Transverse colon (tissue), 4 donors: ENCODE measurements at regions not wholly inside any gene's neighbourhood (a gene's known extent, or its start where the extent isn't known, plus 50 kb on each side); places are given as distances from the start of the nearest gene placed in this dataset.

ENCODE experiments used
- EP300 ChIP-seq: sonication (generic); formaldehyde crosslinking; IDR thresholded peaks from one replicate; pipeline ENCODE4 v1.6.1; 2017; ENCODE audit warnings: antibody characterized with exemption, low read depth
- POLR2A ChIP-seq: fragments of 450-650 bp; IDR thresholded peaks from one replicate; pipeline ENCODE4 v1.6.1; 2016; ENCODE audit warnings: antibody characterized with exemption, mild to moderate bottlenecking, moderate library complexity
- POLR2AphosphoS5 ChIP-seq, 3 donors: sonication (generic); formaldehyde crosslinking; IDR thresholded peaks; one replicate each; pipeline ENCODE4 v1.6.1; 2016; ENCODE audit warnings: antibody characterized with exemption in 3 of 3
- TF ChIP-seq, protein P1 (sequence below), 5 experiments: fragments of 200-600 bp in 3 of 5; fragments of 450-650 bp in 2 of 5; sonication (generic) in 3 of 5; IDR thresholded peaks; 1 replicate in 2 of 5; 2 replicates in 3 of 5; pipeline ENCODE4 v1.5.1; 2016 to 2017; ENCODE audit warnings: antibody characterized with exemption in 5 of 5, inconsistent platforms in 3 of 5, mild to moderate bottlenecking in 2 of 5, moderate library complexity in 1 of 5

DNA sequence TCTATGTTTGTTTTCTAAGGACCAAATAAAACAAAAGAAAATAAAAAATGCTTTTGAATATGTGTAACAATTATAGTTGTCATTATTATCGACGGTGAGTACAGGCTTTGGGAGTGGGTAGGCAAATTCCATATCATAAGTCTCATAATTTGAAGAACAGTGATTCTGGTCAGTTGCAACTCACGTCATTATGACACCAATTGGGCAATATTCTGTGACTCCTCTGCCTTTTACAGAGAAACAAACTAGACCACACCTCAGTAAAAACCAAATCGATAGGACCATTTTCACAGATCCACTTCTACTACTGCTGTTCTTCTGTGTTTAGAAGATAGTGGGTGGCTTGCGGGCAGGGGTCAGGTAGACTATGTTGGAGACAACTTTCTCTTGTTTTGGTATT lies 250.1 kb downstream of the C4orf33 start:
- TF ChIP-seq, protein P1, sequence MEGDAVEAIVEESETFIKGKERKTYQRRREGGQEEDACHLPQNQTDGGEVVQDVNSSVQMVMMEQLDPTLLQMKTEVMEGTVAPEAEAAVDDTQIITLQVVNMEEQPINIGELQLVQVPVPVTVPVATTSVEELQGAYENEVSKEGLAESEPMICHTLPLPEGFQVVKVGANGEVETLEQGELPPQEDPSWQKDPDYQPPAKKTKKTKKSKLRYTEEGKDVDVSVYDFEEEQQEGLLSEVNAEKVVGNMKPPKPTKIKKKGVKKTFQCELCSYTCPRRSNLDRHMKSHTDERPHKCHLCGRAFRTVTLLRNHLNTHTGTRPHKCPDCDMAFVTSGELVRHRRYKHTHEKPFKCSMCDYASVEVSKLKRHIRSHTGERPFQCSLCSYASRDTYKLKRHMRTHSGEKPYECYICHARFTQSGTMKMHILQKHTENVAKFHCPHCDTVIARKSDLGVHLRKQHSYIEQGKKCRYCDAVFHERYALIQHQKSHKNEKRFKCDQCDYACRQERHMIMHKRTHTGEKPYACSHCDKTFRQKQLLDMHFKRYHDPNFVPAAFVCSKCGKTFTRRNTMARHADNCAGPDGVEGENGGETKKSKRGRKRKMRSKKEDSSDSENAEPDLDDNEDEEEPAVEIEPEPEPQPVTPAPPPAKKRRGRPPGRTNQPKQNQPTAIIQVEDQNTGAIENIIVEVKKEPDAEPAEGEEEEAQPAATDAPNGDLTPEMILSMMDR (IDR thresholded peaks at IDR 0.05) = no peak
- TF ChIP-seq POLR2AphosphoS5 (IDR thresholded peaks at IDR 0.05) (no peak), POLR2A (no peak), EP300 (no peak)
